ENCODE measurements at regions not wholly inside any gene's neighbourhood (a gene's known extent, or its start where the extent isn't known, plus 50 kb on each side); places are given as distances from the start of the nearest gene placed in this dataset.

DNA sequence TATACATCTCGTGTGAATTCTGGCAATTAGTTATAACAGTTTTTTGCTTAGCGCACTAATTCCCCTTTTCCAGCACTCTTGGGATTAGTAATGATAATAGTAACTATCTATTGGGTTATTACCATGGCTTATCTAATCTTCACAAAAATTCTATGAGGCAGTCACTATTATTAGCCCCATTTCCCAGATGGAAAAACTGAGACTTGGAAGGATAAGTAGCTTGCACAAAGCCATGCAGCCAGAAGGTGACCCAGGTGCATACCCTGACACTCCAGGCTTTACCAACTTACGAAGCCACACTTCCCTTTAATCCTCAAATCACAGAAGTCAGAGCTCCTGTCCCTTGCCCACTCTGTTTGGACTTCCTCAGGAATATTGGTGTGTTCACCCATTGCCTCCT is 156.8 kb downstream of the CYP26B1 start:
- no peaks in the 10 kb centered on the region for H3K4me1 ChIP-seq (ENCODE audit: control insufficient read depth, insufficient read depth, low read length)
- WGBS (ENCODE audit: insufficient coverage, insufficient replicate concordance, low lambda C conversion rate, missing lambda C conversion rate): 43% methylated on average over 3 of the region's 3 CpGs
- H3K9ac ChIP-seq (ENCODE audit: control insufficient read depth, insufficient read depth, low read length): no peak overlapping the region
- SMC1A ChIA-PET (ENCODE audit: uncharacterized antibody, unreplicated experiment): no interaction called here
- FAIRE-seq (no peak), DNase-seq (ENCODE audit: low read depth, low spot score) (no peak), ATAC-seq (no peak)
- H3K79me2 ChIP-seq (ENCODE audit: control insufficient read depth, insufficient read depth, low read length): no peaks in the 10 kb centered on the region
- TF ChIP-seq TCF7 (IDR thresholded peaks at IDR 0.05; ENCODE audit: borderline replicate concordance) (no peak), NFXL1 (IDR thresholded peaks at IDR 0.05; ENCODE audit: borderline replicate concordance) (no peak), BACH1 (IDR thresholded peaks at IDR 0.05; ENCODE audit: borderline replicate concordance) (no peak)
- H3K4me2 ChIP-seq (ENCODE audit: control insufficient read depth, insufficient read depth): no peak overlapping the region
- H4K20me1 ChIP-seq (ENCODE audit: control insufficient read depth, insufficient read depth): no peaks in the 10 kb centered on the region
- in situ Hi-C loops (cut with MboI) (no loop called here), intact Hi-C loops (cut with micrococcal nuclease; ENCODE audit: unreplicated experiment) (no loop called here)
- no TSS peak for BruUV-seq (replicated peaks)
- H3K27me3 ChIP-seq (replicated peaks in 1 of 2; ENCODE audit: control insufficient read depth in 2 of 2, insufficient read depth in 2 of 2, low read length in 1 of 2): no peaks in the 10 kb centered on the region
- no peak overlapping the region for H2AFZ ChIP-seq (ENCODE audit: control insufficient read depth, low read depth, low read length)
- no peak overlapping the region for H3K27ac ChIP-seq (ENCODE audit: control insufficient read depth, insufficient read depth)
- RAD21 ChIA-PET (ENCODE audit: unreplicated experiment): no interaction called here
- H3K4me3 ChIP-seq: no peak overlapping the region
- CTCF ChIA-PET: interaction anchor here (0.6 kb wide), 2 partner anchors 670 to 696 kb away, joined by 3 to 4 read pairs; no protein-coding TSS in a partner anchor
- POLR2A ChIA-PET: no interaction called here
- H3K9me3 ChIP-seq (replicated peaks; ENCODE audit: control insufficient read depth, insufficient read depth, low read length): no peaks in the 10 kb centered on the region
- no peaks in the 10 kb centered on the region for H3K36me3 ChIP-seq (ENCODE audit: control insufficient read depth in 2 of 2, insufficient read depth in 2 of 2, low read length in 1 of 2)

DNA sequence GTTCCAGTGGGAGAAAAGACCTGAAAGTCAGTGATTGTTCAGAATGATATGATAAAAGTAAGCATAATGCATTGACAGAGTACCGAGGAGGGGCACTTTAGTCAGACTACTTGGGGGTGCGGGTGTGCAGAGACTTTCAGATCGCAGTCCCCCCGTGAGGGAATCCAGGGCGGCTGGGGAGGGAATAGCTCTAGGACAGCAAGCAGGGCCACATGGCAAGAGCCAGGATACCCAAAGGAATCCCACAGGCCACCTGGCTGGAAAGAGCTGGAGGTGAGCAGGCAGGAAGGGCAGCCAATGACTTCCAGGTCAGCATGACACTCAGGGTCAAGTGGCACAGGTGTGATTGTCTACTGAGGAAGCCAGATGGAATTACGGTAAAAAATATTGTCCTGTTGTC is 157.5 kb downstream of the CYP26B1 start:
- SMC1A ChIA-PET (ENCODE audit: uncharacterized antibody, unreplicated experiment): no interaction called here
- intact Hi-C loops (cut with micrococcal nuclease; ENCODE audit: unreplicated experiment): no loop called here
- no peak overlapping the region for H3K27ac ChIP-seq (ENCODE audit: control insufficient read depth, insufficient read depth)
- H3K27me3 ChIP-seq (replicated peaks in 1 of 2; ENCODE audit: control insufficient read depth in 2 of 2, insufficient read depth in 2 of 2, low read length in 1 of 2): no peaks in the 10 kb centered on the region
- in situ Hi-C loops (cut with MboI): no loop called here
- H4K20me1 ChIP-seq (ENCODE audit: control insufficient read depth, insufficient read depth): no peaks in the 10 kb centered on the region
- POLR2A ChIA-PET: no interaction called here
- no peaks in the 10 kb centered on the region for H3K79me2 ChIP-seq (ENCODE audit: control insufficient read depth, insufficient read depth, low read length)
- no peaks in the 10 kb centered on the region for H3K36me3 ChIP-seq (ENCODE audit: control insufficient read depth in 2 of 2, insufficient read depth in 2 of 2, low read length in 1 of 2)
- H2AFZ ChIP-seq (ENCODE audit: control insufficient read depth, low read depth, low read length): no peak overlapping the region
- H3K9ac ChIP-seq (ENCODE audit: control insufficient read depth, insufficient read depth, low read length): no peak overlapping the region
- H3K4me3 ChIP-seq: no peak overlapping the region
- no peaks in the 10 kb centered on the region for H3K4me1 ChIP-seq (ENCODE audit: control insufficient read depth, insufficient read depth, low read length)
- no peaks in the 10 kb centered on the region for H3K9me3 ChIP-seq (replicated peaks; ENCODE audit: control insufficient read depth, insufficient read depth, low read length)
- DNase-seq (ENCODE audit: low read depth, low spot score) (no peak), ATAC-seq (no peak), FAIRE-seq (no peak)
- no TSS peak for BruUV-seq (replicated peaks)
- no peak overlapping the region for H3K4me2 ChIP-seq (ENCODE audit: control insufficient read depth, insufficient read depth)
- WGBS (ENCODE audit: insufficient coverage, insufficient replicate concordance, low lambda C conversion rate, missing lambda C conversion rate): 59% methylated on average over 6 of the region's 6 CpGs
- CTCF ChIA-PET: no interaction called here
- RAD21 ChIA-PET (ENCODE audit: unreplicated experiment): no interaction called here
- TF ChIP-seq RELA (IDR thresholded peaks at IDR 0.05; ENCODE audit: borderline replicate concordance, partially characterized antibody) (no peak), POLR2AphosphoS5 (IDR thresholded peaks at IDR 0.05; ENCODE audit: low read length) (no peak), KLF5 (IDR thresholded peaks at IDR 0.05; ENCODE audit: partially characterized antibody) (no peak), MEF2B (IDR thresholded peaks at IDR 0.05; ENCODE audit: partially characterized antibody, poor library complexity, severe bottlenecking) (no peak), ZZZ3 (IDR thresholded peaks at IDR 0.05; ENCODE audit: control insufficient read depth, insufficient read length, low read depth) (no peak), SMC3 (IDR thresholded peaks at IDR 0.05; ENCODE audit: borderline replicate concordance, low read length) (no peak), GATAD2B (conservative IDR thresholded peaks at IDR 0.05; ENCODE audit: low read depth) (no peak), NFXL1 (IDR thresholded peaks at IDR 0.05; ENCODE audit: borderline replicate concordance) (no peak), BRCA1 (IDR thresholded peaks at IDR 0.05; ENCODE audit: low read depth, low read length) (no peak), JUND (IDR thresholded peaks at IDR 0.05; ENCODE audit: low read depth, low read length) (no peak), SREBF2 (IDR thresholded peaks at IDR 0.05; ENCODE audit: low read length) (no peak), SPI1 (IDR thresholded peaks at IDR 0.05; ENCODE audit: borderline replicate concordance, insufficient read depth, low read depth, low read length) (no peak)
- TF ChIP-seq, protein P1, sequence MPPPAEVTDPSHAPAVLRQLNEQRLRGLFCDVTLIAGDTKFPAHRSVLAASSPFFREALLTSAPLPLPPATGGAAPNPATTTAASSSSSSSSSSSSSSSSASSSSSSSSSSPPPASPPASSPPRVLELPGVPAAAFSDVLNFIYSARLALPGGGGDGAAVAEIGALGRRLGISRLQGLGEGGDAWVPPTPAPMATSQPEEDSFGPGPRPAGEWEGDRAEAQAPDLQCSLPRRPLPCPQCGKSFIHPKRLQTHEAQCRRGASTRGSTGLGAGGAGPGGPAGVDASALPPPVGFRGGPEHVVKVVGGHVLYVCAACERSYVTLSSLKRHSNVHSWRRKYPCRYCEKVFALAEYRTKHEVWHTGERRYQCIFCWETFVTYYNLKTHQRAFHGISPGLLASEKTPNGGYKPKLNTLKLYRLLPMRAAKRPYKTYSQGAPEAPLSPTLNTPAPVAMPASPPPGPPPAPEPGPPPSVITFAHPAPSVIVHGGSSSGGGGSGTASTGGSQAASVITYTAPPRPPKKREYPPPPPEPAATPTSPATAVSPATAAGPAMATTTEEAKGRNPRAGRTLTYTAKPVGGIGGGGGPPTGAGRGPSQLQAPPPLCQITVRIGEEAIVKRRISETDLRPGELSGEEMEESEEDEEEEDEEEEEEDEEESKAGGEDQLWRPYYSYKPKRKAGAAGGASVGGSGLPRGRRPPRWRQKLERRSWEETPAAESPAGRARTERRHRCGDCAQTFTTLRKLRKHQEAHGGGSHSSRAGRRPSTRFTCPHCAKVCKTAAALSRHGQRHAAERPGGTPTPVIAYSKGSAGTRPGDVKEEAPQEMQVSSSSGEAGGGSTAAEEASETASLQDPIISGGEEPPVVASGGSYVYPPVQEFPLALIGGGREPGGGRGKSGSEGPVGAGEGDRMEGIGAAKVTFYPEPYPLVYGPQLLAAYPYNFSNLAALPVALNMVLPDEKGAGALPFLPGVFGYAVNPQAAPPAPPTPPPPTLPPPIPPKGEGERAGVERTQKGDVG (CRISPR knock-in tag; IDR thresholded peaks at IDR 0.05): no peak
- TF ChIP-seq, protein P2, sequence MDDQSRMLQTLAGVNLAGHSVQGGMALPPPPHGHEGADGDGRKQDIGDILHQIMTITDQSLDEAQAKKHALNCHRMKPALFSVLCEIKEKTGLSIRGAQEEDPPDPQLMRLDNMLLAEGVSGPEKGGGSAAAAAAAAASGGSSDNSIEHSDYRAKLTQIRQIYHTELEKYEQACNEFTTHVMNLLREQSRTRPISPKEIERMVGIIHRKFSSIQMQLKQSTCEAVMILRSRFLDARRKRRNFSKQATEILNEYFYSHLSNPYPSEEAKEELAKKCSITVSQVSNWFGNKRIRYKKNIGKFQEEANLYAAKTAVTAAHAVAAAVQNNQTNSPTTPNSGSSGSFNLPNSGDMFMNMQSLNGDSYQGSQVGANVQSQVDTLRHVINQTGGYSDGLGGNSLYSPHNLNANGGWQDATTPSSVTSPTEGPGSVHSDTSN (IDR thresholded peaks at IDR 0.05; ENCODE audit: insufficient replicate concordance, low read depth, low read length): no peak

Measured in GM12878 (cell line).